ENCODE measurements at regions not wholly inside any gene's neighbourhood (a gene's known extent, or its start where the extent isn't known, plus 50 kb on each side); places are given as distances from the start of the nearest gene placed in this dataset.

- DNase-seq, result no peak
- Histone ChIP-seq H3K27ac (replicated peaks) (no peak overlapping the region), H3K4me1 (no peaks in the 10 kb centered on the region), H3K27me3 (ENCODE audit: low read depth) (no peaks in the 10 kb centered on the region), H3K36me3 (no peaks in the 10 kb centered on the region), H3K9me3 (replicated peaks) (no peaks in the 10 kb centered on the region), H3K4me3 (no peak overlapping the region)
- intact Hi-C loops (cut with micrococcal nuclease), result no loop called here
- no peak for TF ChIP-seq CTCF (IDR thresholded peaks at IDR 0.05; ENCODE audit: borderline replicate concordance)
These were observed 126.3 kb downstream of the SCG2 start for GRCh38 chr2:223475901-223476300.

- Histone ChIP-seq H3K9me3 (replicated peaks) (no peaks in the 10 kb centered on the region), H3K27ac (replicated peaks) (no peak overlapping the region), H3K4me3 (no peak overlapping the region), H3K27me3 (ENCODE audit: low read depth) (no peaks in the 10 kb centered on the region), H3K36me3 (no peaks in the 10 kb centered on the region), H3K4me1 (no peaks in the 10 kb centered on the region)
- intact Hi-C loops (cut with micrococcal nuclease), result no loop called here
- no peak for TF ChIP-seq CTCF (IDR thresholded peaks at IDR 0.05; ENCODE audit: borderline replicate concordance)
- DNase-seq, result no peak
These were observed 124.8 kb downstream of the SCG2 start for GRCh38 chr2:223477318-223477717.

- Histone ChIP-seq H3K36me3 (no peaks in the 10 kb centered on the region), H3K4me1 (no peaks in the 10 kb centered on the region), H3K4me3 (no peak overlapping the region), H3K9me3 (replicated peaks) (no peaks in the 10 kb centered on the region), H3K27ac (replicated peaks) (no peak overlapping the region), H3K27me3 (ENCODE audit: low read depth) (no peaks in the 10 kb centered on the region)
- DNase-seq, result no peak
- no peak for TF ChIP-seq CTCF (IDR thresholded peaks at IDR 0.05; ENCODE audit: borderline replicate concordance)
- intact Hi-C loops (cut with micrococcal nuclease), result no loop called here
These were observed 120.7 kb downstream of the SCG2 start for GRCh38 chr2:223481486-223481885.

- no peaks in the 10 kb centered on the region for H3K27me3 ChIP-seq (ENCODE audit: low read depth)
- no peak for TF ChIP-seq CTCF (IDR thresholded peaks at IDR 0.05; ENCODE audit: borderline replicate concordance)
- peaks cover 14% of the 10 kb centered on the region for H3K9me3 ChIP-seq (replicated peaks)
- H3K4me3 ChIP-seq, result no peak overlapping the region
- intact Hi-C loops (cut with micrococcal nuclease), result no loop called here
- H3K4me1 ChIP-seq, result no peaks in the 10 kb centered on the region
- H3K27ac ChIP-seq (replicated peaks), result no peak overlapping the region
- no peaks in the 10 kb centered on the region for H3K36me3 ChIP-seq
- no peak for DNase-seq
These were observed 115.4 kb downstream of the SCG2 start for GRCh38 chr2:223486751-223487150.

- no peak for TF ChIP-seq CTCF (IDR thresholded peaks at IDR 0.05; ENCODE audit: borderline replicate concordance)
- no peaks in the 10 kb centered on the region for H3K27me3 ChIP-seq (ENCODE audit: low read depth)
- H3K4me3 ChIP-seq, result no peak overlapping the region
- H3K9me3 ChIP-seq (replicated peaks), result peaks cover 14% of the 10 kb centered on the region
- no peaks in the 10 kb centered on the region for H3K36me3 ChIP-seq
- no peak for DNase-seq
- no peak overlapping the region for H3K27ac ChIP-seq (replicated peaks)
- H3K4me1 ChIP-seq, result no peaks in the 10 kb centered on the region
- intact Hi-C loops (cut with micrococcal nuclease), result no loop called here
These were observed 114.8 kb downstream of the SCG2 start for GRCh38 chr2:223487214-223487846.
